ENCODE measurements at regions not wholly inside any gene's neighbourhood (a gene's known extent, or its start where the extent isn't known, plus 50 kb on each side); places are given as distances from the start of the nearest gene placed in this dataset.
"Not testable (repeated sequence)": the region's sequence is repeated elsewhere in the genome, so short reads cannot be mapped to it uniquely, and the experiment has no call there.

DNA sequence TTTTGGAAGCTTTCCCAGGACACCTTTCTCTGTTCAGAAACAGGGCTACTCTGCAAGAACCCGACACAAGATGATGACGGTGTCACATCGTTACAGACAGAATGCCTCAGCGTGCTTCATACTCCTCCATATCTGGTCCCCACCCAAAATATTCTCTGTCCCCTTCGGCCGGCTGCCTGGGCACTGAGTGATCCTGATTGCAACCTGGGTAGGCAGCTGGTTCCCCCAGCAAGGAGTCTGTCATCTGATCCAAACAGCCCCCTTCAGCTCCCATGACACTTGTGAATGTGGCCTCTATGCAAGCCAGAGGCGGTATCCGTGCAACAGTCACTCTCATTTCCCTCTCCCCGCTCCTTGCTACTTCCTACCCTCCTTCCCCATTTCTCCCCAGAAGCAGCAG lies 431.7 kb upstream of the B3GAT1 start:
- no peak for DNase-seq (ENCODE audit: low spot score)

DNA sequence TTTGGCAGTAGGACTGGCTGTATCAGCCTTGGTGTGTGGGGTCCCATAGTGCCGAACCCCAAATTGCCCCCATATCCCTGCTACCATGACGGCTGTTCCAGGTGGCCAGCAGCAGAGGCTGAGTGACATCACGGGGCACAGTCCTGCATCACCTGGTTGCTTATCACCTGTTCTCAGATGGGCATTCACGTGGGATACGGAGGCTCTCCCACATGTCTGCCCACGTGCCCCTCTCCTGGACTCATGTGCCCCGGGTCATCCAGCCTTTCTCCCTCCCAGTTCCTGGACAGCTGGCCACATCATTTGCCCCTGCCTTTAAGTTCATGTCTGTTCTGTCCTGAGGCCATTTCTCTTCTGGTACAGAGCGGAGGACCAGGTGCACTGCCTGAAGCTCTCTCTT lies 431.0 kb upstream of the B3GAT1 start:
- DNase-seq (ENCODE audit: low spot score), result no peak

DNA sequence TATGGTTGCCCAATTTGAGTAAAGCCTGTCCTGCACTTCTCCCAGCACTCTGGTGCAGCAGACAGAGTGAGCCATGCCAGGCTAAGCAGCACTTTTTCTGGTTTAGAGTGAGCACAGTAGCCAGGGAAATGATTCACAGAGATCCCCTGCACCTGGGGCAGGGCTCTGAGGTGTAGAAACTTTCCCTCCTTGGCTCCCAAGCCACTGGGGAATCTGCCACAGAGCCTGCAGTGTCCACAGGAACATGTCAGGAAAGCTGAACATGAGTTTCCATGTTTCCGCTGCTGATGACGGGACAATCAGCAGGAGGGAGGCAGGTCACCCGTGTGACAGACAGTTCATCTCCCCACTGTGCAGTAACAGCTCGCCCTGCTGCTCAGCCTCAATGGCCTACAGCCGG lies 429.9 kb upstream of the B3GAT1 start:
- no peak for DNase-seq (ENCODE audit: low spot score)

DNA sequence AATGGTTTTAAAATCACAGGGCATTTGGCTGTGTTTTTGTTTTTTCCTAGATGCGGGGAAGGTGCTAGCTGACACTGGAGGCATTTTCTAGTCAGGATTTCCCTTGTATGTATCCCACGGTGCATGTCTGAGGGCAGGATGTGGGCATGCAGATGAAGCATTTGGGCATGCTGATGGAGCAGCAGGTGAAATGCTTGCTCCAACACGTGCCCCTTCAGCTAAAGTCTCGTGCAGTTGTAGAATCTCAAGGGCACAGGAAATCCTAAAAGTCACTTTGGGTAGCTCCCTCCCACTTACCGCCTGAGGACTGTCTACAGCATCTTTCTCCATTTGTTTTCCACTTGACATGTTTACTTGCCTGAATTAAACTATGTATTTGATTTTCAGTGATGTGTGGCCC lies 429.4 kb upstream of the B3GAT1 start:
- no peak for DNase-seq (ENCODE audit: low spot score)

- no peak for DNase-seq (ENCODE audit: low spot score)
Measured at GRCh38 chr11:134840945-134841344, 428.9 kb upstream of the B3GAT1 start.

DNA sequence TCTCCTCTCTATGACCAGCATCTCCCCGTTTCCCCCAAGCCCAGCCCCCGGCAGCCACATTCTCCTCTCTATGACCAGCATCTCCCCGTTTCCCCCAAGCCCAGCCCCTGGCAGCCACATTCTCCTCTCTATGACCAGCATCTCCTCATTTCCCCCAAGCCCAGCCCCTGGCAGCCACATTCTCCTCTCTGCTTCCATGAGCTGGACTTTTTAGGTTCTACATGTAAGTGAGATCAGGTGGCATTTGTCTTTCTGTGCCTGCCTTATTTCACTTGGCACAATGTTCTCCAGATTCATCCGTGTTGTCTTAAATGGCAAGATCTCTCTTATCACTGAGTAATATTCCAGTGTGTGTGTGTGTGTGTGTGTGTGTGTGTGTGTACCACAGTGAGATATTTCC lies 428.1 kb upstream of the B3GAT1 start:
- not testable (repeated sequence) for DNase-seq (ENCODE audit: low spot score)

DNA sequence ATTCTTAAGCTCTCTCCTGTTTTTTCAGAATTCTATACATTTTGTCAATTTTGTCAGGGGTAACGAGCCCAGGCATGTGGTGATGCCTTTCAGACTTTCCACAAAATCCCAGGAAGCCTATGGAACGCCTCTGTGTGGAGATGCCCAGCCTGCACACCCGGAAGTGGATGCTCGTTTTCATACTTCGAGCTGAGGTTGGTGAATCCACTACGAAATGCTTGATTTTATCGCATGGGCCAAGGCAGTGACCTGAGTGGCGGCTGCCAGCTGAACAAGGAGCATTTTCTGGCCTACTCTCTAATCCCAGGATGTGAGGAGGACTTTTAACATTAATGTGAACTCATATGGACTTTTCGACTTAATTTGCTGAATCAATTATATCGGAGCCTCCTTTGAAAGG lies 426.7 kb upstream of the B3GAT1 start:
- DNase-seq (ENCODE audit: low spot score), result no peak

GRCh38 chr11:134837887-134838232 lies 425.8 kb upstream of the B3GAT1 start:
- no peak for DNase-seq (ENCODE audit: low spot score)

- DNase-seq (ENCODE audit: low spot score), result no peak
Measured at GRCh38 chr11:134837166-134837886, 425.3 kb upstream of the B3GAT1 start.

DNA sequence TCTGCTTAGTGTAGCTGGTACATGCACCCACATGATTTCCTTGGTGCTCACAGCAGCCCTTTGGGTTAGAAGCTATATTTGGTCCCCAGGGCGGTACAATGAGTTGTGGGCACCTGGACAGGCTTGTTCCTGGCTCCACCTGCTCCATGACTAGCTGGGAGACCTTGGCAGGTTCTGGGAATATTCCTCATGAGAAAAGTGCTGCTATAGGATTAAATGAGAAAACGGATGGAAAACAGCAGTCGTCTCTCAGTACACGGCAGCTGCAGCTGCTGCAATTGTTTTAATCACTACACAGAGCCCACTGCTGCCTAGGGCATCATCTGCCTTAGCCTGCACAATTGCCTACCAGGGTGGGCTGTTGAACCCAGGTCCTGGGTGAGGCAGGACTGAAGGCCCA lies 424.5 kb upstream of the B3GAT1 start:
- no peak for DNase-seq (ENCODE audit: low spot score)

- DNase-seq (ENCODE audit: low spot score), result no peak
Measured at GRCh38 chr11:134835561-134835960, 423.5 kb upstream of the B3GAT1 start.

DNA sequence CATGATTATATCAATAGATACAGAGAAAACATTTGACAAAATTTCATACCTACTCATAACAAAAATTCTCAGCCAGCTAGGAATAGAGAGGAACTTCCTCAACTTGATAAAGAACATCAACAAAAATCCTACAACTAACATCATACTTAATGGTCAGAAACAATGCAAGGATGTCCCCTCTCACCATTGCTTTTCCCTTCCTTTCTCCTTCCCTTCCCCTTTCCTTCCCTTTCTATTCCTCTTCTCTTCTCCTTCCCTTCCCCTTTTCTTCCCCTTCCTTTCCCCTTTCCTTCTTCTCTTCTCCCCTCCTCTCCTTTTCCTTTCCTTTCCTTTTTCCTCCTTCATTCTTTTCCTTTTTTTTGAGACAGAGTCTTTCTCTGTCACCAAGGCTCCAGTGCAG lies 418.3 kb upstream of the B3GAT1 start:
- DNase-seq (ENCODE audit: low spot score), result no peak

DNA sequence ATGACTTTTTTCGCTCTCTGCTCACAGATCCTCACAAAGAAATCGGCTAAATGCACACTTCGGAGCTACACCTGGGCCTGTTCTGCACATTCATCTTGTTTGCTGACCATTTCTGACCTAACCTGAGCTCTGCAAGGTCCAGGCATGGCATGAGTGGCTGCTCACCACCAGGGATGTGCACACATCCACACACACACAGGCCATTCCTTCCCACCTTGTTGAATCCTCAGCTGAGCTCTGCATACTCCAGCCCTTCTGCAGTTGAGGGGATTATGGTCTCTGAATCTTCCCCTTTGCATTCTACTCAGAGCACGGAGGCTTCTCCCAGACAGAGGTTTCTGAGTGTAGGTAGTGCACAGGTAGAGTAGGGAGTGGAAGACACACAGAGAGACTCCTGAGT lies 411.9 kb upstream of the B3GAT1 start:
- no peak for DNase-seq (ENCODE audit: low spot score)

DNA sequence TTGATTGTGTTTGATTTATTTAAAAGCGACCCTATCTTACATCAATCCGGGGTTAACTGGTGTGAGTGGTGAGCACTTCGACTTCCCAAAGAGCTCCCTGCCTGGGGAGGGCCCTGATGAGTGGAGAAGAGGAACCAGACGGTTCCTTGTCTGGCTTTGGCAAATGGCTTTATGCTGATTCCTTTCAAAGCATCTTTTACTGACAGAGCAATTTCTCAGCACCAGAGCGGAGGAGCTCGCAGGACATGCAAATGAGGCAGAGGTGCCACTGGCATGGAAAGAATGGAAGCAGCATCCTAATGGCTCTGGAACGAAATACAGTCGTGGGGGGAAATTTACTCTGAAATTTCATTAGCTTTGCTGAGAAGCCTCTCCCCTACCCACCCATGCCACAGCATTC lies 410.9 kb upstream of the B3GAT1 start:
- no peak for DNase-seq (ENCODE audit: low spot score)

GRCh38 chr11:134821422-134821821 lies 409.4 kb upstream of the B3GAT1 start:
- DNase-seq (ENCODE audit: low spot score), result no peak

- DNase-seq (ENCODE audit: low spot score), result no peak
Measured at GRCh38 chr11:134819041-134819440, 407.0 kb upstream of the B3GAT1 start.

GRCh38 chr11:134818516-134818915 lies 406.5 kb upstream of the B3GAT1 start:
- DNase-seq (ENCODE audit: low spot score), result no peak

DNA sequence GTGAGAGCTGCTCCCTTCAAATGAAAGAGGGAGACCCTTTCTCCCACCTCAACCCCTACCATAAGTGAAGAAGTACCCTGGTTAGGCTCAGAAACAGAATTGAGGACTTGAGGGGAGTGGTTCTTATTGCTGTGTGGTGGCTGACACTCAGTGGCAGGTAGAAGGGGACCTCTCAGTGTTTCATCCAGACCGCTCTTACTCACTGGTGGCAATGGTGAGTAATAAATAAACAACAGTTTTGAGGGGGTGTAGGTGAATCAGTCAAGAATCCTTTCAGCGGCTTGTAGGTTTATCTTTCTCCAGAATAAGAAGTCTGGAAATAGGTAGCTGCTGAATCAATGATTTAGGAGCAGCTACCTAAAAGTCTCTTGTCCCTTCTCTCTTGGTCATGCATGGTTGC lies 403.4 kb upstream of the B3GAT1 start:
- no peak for DNase-seq (ENCODE audit: low spot score)

DNA sequence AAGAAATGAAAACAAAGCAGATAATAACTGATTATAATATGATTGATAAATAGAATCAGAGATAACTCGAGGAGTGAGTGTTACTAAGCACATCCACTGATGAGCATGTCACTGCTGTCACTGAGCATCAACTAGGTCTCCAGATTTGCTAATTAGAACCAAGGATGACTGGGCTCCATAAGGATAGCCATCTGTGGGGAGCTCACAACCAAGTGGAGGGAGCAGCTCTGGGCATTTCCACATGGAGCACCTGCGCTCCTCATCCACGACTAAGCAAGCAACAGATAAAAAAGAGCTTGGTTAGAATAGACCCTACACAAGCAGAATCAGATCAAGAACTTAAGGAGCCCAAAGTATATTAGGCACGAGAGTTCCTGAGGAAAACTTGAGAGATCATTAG lies 396.0 kb upstream of the B3GAT1 start:
- no peak for DNase-seq (ENCODE audit: low spot score)

- no peak for DNase-seq (ENCODE audit: low spot score)
Measured at GRCh38 chr11:134802598-134802997, 390.6 kb upstream of the B3GAT1 start.

GRCh38 chr11:134802116-134802515 lies 390.1 kb upstream of the B3GAT1 start:
- peak; percentile 48 for DNase-seq (ENCODE audit: low spot score)

DNA sequence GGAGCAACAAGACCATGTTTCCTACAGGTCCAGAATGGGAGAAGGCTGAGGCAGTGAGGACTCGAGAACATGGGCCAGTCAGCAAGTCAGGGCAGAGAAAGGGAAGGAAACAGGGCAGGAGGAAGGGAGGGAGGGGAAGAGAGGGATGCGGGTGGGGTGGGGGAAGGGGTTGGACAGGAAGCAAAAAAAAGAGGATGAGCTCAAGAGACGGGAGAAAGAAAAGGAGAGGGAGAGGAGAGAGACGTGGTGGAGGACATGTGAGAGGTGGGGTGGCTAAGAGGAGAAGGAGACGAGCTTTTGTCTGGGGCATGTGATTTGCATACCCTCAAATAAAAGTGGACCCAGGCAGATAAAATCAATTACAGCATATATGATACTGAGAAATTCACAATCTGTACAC lies 389.5 kb upstream of the B3GAT1 start:
- DNase-seq (ENCODE audit: low spot score), result peak; percentile 46

DNA sequence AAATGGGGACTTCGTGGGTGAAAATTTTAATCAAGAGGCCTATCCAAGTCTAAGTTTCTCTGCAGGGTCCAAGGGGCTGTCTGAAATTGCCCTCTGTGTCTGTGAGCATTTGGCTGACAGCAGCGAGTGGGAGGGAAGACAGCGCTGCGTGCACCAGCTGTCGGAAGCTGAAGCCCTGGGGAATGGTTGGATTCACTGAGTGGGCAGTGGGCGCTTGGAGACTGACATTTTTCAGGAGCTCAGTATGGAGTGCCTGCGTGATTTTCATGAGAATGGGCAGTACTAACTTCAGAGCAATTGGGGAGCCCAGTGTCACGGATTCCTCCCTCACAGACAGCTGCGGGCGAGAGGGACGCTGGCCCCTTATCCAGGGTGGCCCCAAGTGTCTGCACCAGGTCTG lies 388.8 kb upstream of the B3GAT1 start:
- DNase-seq (ENCODE audit: low spot score), result no peak

GRCh38 chr11:134800130-134800529 lies 388.1 kb upstream of the B3GAT1 start:
- no peak for DNase-seq (ENCODE audit: low spot score)

- DNase-seq (ENCODE audit: low spot score), result no peak
Measured at GRCh38 chr11:134799386-134799785, 387.3 kb upstream of the B3GAT1 start.

All from iPS-NIHi11 (cell line).